Activated CD4-positive, alpha-beta T cell treated with anti-CD3 and anti-CD28 coated beads for 36 hours (primary cell): ENCODE measurements at regions not wholly inside any gene's neighbourhood (a gene's known extent, or its start where the extent isn't known, plus 50 kb on each side); places are given as distances from the start of the nearest gene placed in this dataset.

Experiments
- ATAC-seq: fragments of 200-7000 bp; cut with Tn5 transposase; one replicate; pipeline ENCODE4 v1.10.0; 2021; ENCODE audit warnings: mild to moderate bottlenecking, moderate library complexity
- CTCF ChIA-PET: fragments of 350-600 bp; sonication (Branson Sonifier 250); formaldehyde crosslinking; loops from one replicate; lab custom pipeline; 2021; ENCODE audit warnings: antibody characterized with exemption; lab: Charles Lee
- POLR2A ChIA-PET: fragments of 350-600 bp; sonication (Branson Sonifier 250); formaldehyde crosslinking; loops from one replicate; lab custom pipeline; 2021; ENCODE audit warnings: antibody characterized with exemption, inconsistent platforms; lab: Charles Lee
- DNase-seq: peaks from one replicate; pipeline ENCODE4 v3.0.0-alpha.2; 2020
- H3K27ac Mint-ChIP-seq: one replicate; pipeline ENCODE4 v1.8.0; 2021; ENCODE audit warnings: mixed read lengths
- H3K27me3 Mint-ChIP-seq: one replicate; pipeline ENCODE4 v1.8.0; 2021; ENCODE audit warnings: mixed read lengths
- H3K36me3 Mint-ChIP-seq: one replicate; pipeline ENCODE4 v1.8.0; 2021; ENCODE audit warnings: low read depth, mixed read lengths
- H3K4me1 Mint-ChIP-seq: one replicate; pipeline ENCODE4 v1.8.0; 2021; ENCODE audit warnings: mixed read lengths
- H3K4me3 Mint-ChIP-seq: one replicate; pipeline ENCODE4 v1.8.0; 2021; ENCODE audit warnings: mild to moderate bottlenecking, moderate library complexity, mixed read lengths
- H3K9me3 Mint-ChIP-seq: one replicate; pipeline ENCODE4 v1.8.0; 2021; ENCODE audit warnings: low read depth, mixed read lengths
- intact Hi-C, 2 experiments: fragments of 100-400 bp; cut with DNase I in 1 of 2; cut with micrococcal nuclease in 1 of 2; formaldehyde crosslinking; loops; one replicate each; pipeline versions ENCODE4 v1.14.2 to v1.15.1; 2022 to 2024; cut with DNase I, micrococcal nuclease

GRCh38 chr4:186775902-186776301 is 52.2 kb upstream of the FAT1 start:
- Mint-ChIP-seq H3K36me3 (no peaks in the 10 kb centered on the region), H3K4me1 (no peaks in the 10 kb centered on the region), H3K27me3 (no peaks in the 10 kb centered on the region), H3K4me3 (no peak overlapping the region), H3K9me3 (peaks cover 13% of the 10 kb centered on the region), H3K27ac (no peak overlapping the region)
- intact Hi-C loops, result no loop called here
- POLR2A ChIA-PET, result no interaction called here
- DNase-seq, result no peak
- no peak for ATAC-seq
- CTCF ChIA-PET, result no interaction called here

- intact Hi-C loops, result no loop called here
- no peak for ATAC-seq
- no peak overlapping the region for H3K27ac Mint-ChIP-seq
- H3K27me3 Mint-ChIP-seq, result no peaks in the 10 kb centered on the region
- ChIA-PET POLR2A (no interaction called here), CTCF (no interaction called here)
- H3K4me1 Mint-ChIP-seq, result no peaks in the 10 kb centered on the region
- H3K36me3 Mint-ChIP-seq, result no peaks in the 10 kb centered on the region
- no peak overlapping the region for H3K4me3 Mint-ChIP-seq
- peaks cover 9% of the 10 kb centered on the region for H3K9me3 Mint-ChIP-seq
- DNase-seq, result no peak
These were observed 54.5 kb upstream of the FAT1 start for GRCh38 chr4:186778134-186778533.

- CTCF ChIA-PET, result no interaction called here
- H3K4me3 Mint-ChIP-seq, result no peak overlapping the region
These were observed 56.8 kb upstream of the FAT1 start for GRCh38 chr4:186780291-186781031.

GRCh38 chr4:186781032-186781917 is 57.6 kb upstream of the FAT1 start:
- no peaks in the 10 kb centered on the region for H3K4me1 Mint-ChIP-seq
- POLR2A ChIA-PET, result no interaction called here
- H3K4me3 Mint-ChIP-seq, result no peak overlapping the region
- CTCF ChIA-PET, result no interaction called here
- ATAC-seq (no peak), DNase-seq (no peak)
- H3K9me3 Mint-ChIP-seq, result peaks cover 6% of the 10 kb centered on the region
- intact Hi-C loops, result no loop called here
- H3K36me3 Mint-ChIP-seq, result no peaks in the 10 kb centered on the region
- H3K27me3 Mint-ChIP-seq, result no peaks in the 10 kb centered on the region
- no peak overlapping the region for H3K27ac Mint-ChIP-seq

More at GRCh38 chr4:186780291-186781031, 56.8 kb upstream of the FAT1 start:
- POLR2A ChIA-PET, result no interaction called here
- ATAC-seq (no peak), DNase-seq (no peak)
- no peaks in the 10 kb centered on the region for H3K4me1 Mint-ChIP-seq
- H3K36me3 Mint-ChIP-seq, result no peaks in the 10 kb centered on the region
- H3K9me3 Mint-ChIP-seq, result peaks cover 7% of the 10 kb centered on the region
- intact Hi-C loops, result no loop called here
- no peaks in the 10 kb centered on the region for H3K27me3 Mint-ChIP-seq
- no peak overlapping the region for H3K27ac Mint-ChIP-seq

DNA sequence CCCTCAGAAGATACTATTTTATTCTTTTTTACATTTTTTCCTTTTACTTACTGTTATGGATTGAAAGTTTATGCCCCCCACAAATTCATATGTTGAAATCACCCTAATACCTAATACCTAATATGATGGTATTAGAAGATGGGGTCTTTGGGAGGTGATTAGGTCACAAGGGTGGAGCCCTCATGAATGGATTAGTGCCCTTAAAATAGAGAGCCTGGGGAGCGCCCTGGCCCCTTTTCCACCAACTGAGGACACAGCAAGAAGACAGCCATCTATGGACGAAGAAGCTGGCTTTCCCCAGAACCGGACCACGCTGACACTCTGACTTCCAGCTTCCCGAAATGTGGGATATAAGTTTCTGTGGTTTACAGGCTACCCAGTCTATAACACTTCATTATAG is 58.6 kb upstream of the FAT1 start:
- Mint-ChIP-seq H3K4me3 (no peak overlapping the region), H3K27ac (no peak overlapping the region), H3K9me3 (peaks cover 6% of the 10 kb centered on the region), H3K36me3 (no peaks in the 10 kb centered on the region), H3K27me3 (no peaks in the 10 kb centered on the region), H3K4me1 (no peaks in the 10 kb centered on the region)
- ATAC-seq (no peak), DNase-seq (no peak)
- intact Hi-C loops, result no loop called here
- ChIA-PET POLR2A (no interaction called here), CTCF (no interaction called here)

DNA sequence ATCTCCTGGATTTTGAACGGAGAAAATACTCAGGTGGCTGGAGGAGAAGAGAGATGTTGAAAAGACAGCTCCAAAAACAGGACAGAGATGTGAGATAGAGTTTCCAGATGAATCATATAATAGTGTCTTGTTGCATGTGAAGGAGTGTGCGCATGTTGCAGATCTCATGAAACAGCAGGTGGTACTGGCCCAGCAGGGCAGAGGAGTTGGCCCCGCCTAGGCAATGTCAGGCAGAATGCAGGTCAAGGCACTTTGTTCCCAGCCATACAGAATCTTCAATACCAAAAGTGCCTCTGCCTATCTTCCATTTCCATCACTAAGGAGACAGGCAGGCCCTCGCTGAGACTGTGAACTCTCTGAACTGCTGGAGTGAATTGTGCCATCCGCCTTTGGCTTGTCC is 63.9 kb upstream of the FAT1 start:
- intact Hi-C loops, result no loop called here
- CTCF ChIA-PET, result no interaction called here
- no peak overlapping the region for H3K4me3 Mint-ChIP-seq
- POLR2A ChIA-PET, result no interaction called here
- DNase-seq, result no peak
- H3K27me3 Mint-ChIP-seq, result no peaks in the 10 kb centered on the region
- no peak overlapping the region for H3K27ac Mint-ChIP-seq
- H3K36me3 Mint-ChIP-seq, result no peaks in the 10 kb centered on the region
- no peak for ATAC-seq
- no peaks in the 10 kb centered on the region for H3K4me1 Mint-ChIP-seq
- peaks cover 2% of the 10 kb centered on the region for H3K9me3 Mint-ChIP-seq

DNA sequence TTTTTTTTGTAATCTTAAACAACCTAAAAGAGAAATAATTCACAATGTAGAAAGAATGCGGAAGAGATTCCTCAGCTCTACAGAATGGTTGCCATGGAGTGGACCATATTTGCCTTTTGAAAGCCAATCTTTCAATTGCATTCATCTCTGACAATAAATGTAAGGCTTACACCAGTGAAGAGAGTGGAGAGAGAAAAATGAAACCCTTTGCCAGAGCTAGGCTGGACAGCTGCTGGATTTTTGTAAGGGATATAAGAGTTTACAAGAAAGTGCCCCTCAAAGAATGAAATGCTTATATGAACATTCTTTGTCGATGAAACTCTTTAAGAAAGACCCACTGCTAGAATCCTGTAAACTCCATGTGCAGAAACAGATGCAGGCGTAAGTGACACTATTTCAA is 66.0 kb upstream of the FAT1 start:
- Mint-ChIP-seq H3K27me3 (no peaks in the 10 kb centered on the region), H3K9me3 (peaks cover 2% of the 10 kb centered on the region), H3K36me3 (no peaks in the 10 kb centered on the region), H3K4me1 (no peaks in the 10 kb centered on the region), H3K27ac (no peak overlapping the region), H3K4me3 (no peak overlapping the region)
- CTCF ChIA-PET, result no interaction called here
- POLR2A ChIA-PET, result no interaction called here
- intact Hi-C loops, result no loop called here
- DNase-seq (no peak), ATAC-seq (no peak)

DNA sequence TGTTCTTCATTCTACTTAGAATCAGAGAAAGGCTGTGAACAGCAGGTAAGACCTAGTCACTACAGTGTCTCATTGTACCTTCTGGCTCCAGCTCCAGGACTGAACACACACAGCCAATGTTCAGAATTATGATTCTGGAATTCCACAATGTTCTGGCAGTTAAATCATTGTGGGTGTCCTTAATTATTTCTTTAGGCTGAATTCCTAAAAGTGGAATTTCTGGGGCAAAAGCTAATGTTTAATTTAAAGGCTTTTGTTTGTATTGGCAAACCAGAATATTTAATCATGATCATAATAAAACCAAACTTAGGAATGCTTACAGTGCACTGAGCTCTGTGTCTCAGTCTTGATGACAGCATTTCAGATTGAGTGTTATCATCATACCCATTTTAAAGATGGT is 67.0 kb upstream of the FAT1 start:
- POLR2A ChIA-PET, result no interaction called here
- Mint-ChIP-seq H3K36me3 (no peaks in the 10 kb centered on the region), H3K27me3 (no peaks in the 10 kb centered on the region), H3K9me3 (peaks cover 3% of the 10 kb centered on the region), H3K4me3 (no peak overlapping the region), H3K4me1 (no peaks in the 10 kb centered on the region), H3K27ac (no peak overlapping the region)
- intact Hi-C loops, result no loop called here
- DNase-seq, result no peak
- CTCF ChIA-PET, result no interaction called here
- no peak for ATAC-seq

GRCh38 chr4:186792728-186793366 is 69.2 kb upstream of the FAT1 start:
- H3K4me1 Mint-ChIP-seq, result no peaks in the 10 kb centered on the region
- peaks cover 3% of the 10 kb centered on the region for H3K9me3 Mint-ChIP-seq
- ChIA-PET CTCF (no interaction called here), POLR2A (no interaction called here)
- DNase-seq (no peak), ATAC-seq (no peak)
- H3K4me3 Mint-ChIP-seq, result no peak overlapping the region
- no peaks in the 10 kb centered on the region for H3K36me3 Mint-ChIP-seq
- H3K27ac Mint-ChIP-seq, result no peak overlapping the region
- intact Hi-C loops, result no loop called here
- H3K27me3 Mint-ChIP-seq, result no peaks in the 10 kb centered on the region

- Mint-ChIP-seq H3K4me1 (no peaks in the 10 kb centered on the region), H3K27ac (no peak overlapping the region), H3K27me3 (no peaks in the 10 kb centered on the region), H3K4me3 (no peak overlapping the region), H3K36me3 (no peaks in the 10 kb centered on the region), H3K9me3 (peaks cover 3% of the 10 kb centered on the region)
- ChIA-PET CTCF (no interaction called here), POLR2A (no interaction called here)
- DNase-seq, result no peak
- no peak for ATAC-seq
- intact Hi-C loops, result no loop called here
These were observed 75.4 kb upstream of the FAT1 start for GRCh38 chr4:186798951-186799659.

DNA sequence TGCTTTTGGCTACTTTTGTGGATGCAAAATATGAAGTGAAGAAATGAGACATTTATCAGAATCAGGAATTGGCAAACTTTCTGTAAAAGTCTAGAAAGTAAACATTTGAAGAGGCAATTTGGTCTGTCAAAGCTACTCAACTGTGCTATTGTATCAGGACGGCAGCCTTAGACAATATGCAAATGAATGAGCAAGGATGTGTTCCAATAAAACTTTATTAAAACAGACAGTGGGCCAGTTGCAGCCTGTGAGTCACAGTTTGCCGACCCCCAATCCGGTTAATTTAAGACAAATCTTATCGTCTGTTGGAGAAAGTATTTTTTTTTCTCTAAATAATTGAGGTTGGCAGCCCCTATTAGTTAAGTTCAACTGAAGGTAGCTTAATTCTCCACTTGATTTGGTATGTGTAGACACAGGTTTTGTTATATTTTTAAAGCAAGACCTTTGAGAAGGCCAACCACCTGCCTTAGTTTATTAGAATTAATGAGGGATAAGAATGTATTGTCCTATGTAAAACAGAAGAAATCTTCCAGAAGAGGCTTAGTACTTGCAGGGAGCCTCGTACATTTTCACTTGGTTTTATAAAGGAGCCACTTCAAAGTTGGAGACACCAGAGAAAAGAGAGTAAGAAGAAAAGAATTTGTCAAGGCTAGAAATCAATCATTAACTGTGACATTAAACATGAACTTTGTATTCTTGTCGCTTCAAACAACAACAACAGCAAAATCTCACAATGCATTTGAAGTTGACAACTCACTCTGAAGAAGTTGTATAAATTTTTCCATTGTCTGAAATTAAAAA is 81.6 kb upstream of the FAT1 start:
- H3K4me1 Mint-ChIP-seq, result no peaks in the 10 kb centered on the region
- ChIA-PET CTCF (no interaction called here), POLR2A (no interaction called here)
- intact Hi-C loops, result no loop called here
- peaks cover 2% of the 10 kb centered on the region for H3K9me3 Mint-ChIP-seq
- H3K27ac Mint-ChIP-seq, result no peak overlapping the region
- DNase-seq, result no peak
- H3K27me3 Mint-ChIP-seq, result no peaks in the 10 kb centered on the region
- ATAC-seq, result no peak
- no peaks in the 10 kb centered on the region for H3K36me3 Mint-ChIP-seq
- H3K4me3 Mint-ChIP-seq, result no peak overlapping the region
